ENCODE measurements at regions not wholly inside any gene's neighbourhood (a gene's known extent, or its start where the extent isn't known, plus 50 kb on each side); places are given as distances from the start of the nearest gene placed in this dataset.

DNA sequence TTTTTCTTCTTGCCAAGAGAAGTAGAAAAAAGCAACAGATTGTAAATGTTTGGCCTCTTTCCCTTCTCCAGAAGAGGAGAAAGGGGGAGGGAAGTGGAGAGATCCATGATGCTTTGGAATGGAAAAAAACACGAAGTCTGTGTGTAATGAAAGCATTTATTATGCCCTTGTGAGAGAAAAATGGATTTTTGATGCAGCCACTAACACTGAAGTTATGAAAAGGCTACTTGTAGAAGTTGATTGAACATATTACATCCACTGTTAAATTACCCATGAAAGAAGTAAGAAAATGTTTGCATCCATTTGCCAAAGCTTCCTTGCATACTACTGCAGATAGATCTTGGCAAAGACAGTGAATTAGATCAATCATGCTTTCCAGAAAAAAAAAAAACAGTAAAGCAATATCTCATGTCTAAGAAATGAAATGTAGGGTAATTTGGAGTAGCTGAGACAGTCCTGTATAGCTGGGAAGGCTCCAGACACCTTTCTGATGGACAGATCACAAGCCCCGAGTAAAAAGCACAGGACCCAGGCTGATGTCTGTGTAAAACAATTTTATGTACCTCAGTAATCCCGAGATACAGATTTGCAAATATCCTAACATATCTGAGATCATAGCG, 295.5 kb downstream of the PLOD2 start:
- Mint-ChIP-seq H3K27ac (peak overlapping the region in 1 of 3 experiments; percentile 67; a peak in 1 of 7 replicates), H3K9me3 (no peaks in the 10 kb centered on the region), H3K4me1 (peaks cover 9 to 13% of the 10 kb centered on the region in 2 experiments), H3K36me3 (ENCODE audit: insufficient read depth in 1 of 3, low read depth in 3 of 3) (no peaks in the 10 kb centered on the region), H3K27me3 (ENCODE audit: low read depth) (no peaks in the 10 kb centered on the region), H3K4me3 (no peak overlapping the region)
- Histone ChIP-seq H2AK5ac (ENCODE audit: insufficient read length, low read length) (no peak overlapping the region), H3K4me1 (ENCODE audit: insufficient read depth, low read length) (no peaks in the 10 kb centered on the region; the same call in 1 of the 2 replicates), H4K5ac (ENCODE audit: insufficient read length, low read depth, low read length) (no peak overlapping the region), H3K23me2 (ENCODE audit: insufficient read length, low read depth, low read length, poor library complexity, severe bottlenecking) (no peaks in the 10 kb centered on the region), H2BK20ac (ENCODE audit: low read depth, low read length, poor library complexity, severe bottlenecking) (no peak overlapping the region), H3K79me2 (ENCODE audit: insufficient read depth, low read length) (no peaks in the 10 kb centered on the region), H3K79me1 (ENCODE audit: insufficient read depth, low read depth, low read length, poor library complexity, severe bottlenecking) (no peaks in the 10 kb centered on the region), H3K56ac (ENCODE audit: insufficient read length, low read depth, low read length) (no peak overlapping the region), H3K14ac (ENCODE audit: insufficient read depth, low read length) (no peak overlapping the region), H3K27ac (ENCODE audit: insufficient read length, low read depth, low read length) (no peak overlapping the region), H4K20me1 (ENCODE audit: control insufficient read depth, insufficient read depth, insufficient read length) (no peaks in the 10 kb centered on the region), H3T11ph (ENCODE audit: low read length) (no peak overlapping the region), H2BK5ac (ENCODE audit: insufficient read length, low read length) (no peak overlapping the region), H2BK12ac (ENCODE audit: insufficient read length, low read depth, low read length) (no peak overlapping the region), H3K9ac (ENCODE audit: extremely low read depth, insufficient read length, low read length) (no peak overlapping the region), H2AFZ (ENCODE audit: low read length) (no peak overlapping the region), H2BK15ac (ENCODE audit: low read depth, low read length) (no peak overlapping the region), H3K18ac (ENCODE audit: insufficient read length, low read depth, low read length) (no peak overlapping the region), H4K8ac (replicated peaks; ENCODE audit: insufficient read length, low read depth, low read length) (no peak overlapping the region), H3K4me2 (ENCODE audit: insufficient read depth, insufficient read length, low read length) (no peak overlapping the region), H3K4ac (ENCODE audit: low read depth, low read length) (no peak overlapping the region), H4K91ac (ENCODE audit: insufficient read length, low read depth, low read length) (no peak overlapping the region), H3K9me3 (ENCODE audit: control insufficient read depth, low read depth, low read length) (no peaks in the 10 kb centered on the region), H2BK120ac (ENCODE audit: low read depth, low read length, poor library complexity, severe bottlenecking) (no peak overlapping the region), H3K23ac (ENCODE audit: insufficient read length, low read depth, low read length) (no peak overlapping the region), H3K27me3 (ENCODE audit: insufficient read depth, low read length) (no peaks in the 10 kb centered on the region)
- no CpG with 5 or more reads among the region's 4 CpGs for WGBS (ENCODE audit: extremely low coverage, insufficient read length, low lambda C conversion rate)
- TF ChIP-seq, protein P1, sequence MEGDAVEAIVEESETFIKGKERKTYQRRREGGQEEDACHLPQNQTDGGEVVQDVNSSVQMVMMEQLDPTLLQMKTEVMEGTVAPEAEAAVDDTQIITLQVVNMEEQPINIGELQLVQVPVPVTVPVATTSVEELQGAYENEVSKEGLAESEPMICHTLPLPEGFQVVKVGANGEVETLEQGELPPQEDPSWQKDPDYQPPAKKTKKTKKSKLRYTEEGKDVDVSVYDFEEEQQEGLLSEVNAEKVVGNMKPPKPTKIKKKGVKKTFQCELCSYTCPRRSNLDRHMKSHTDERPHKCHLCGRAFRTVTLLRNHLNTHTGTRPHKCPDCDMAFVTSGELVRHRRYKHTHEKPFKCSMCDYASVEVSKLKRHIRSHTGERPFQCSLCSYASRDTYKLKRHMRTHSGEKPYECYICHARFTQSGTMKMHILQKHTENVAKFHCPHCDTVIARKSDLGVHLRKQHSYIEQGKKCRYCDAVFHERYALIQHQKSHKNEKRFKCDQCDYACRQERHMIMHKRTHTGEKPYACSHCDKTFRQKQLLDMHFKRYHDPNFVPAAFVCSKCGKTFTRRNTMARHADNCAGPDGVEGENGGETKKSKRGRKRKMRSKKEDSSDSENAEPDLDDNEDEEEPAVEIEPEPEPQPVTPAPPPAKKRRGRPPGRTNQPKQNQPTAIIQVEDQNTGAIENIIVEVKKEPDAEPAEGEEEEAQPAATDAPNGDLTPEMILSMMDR (conservative IDR thresholded peaks at IDR 0.05), result no peak
- no peak for DNase-seq

Data from H9 (cell line).